ENCODE measurements at regions not wholly inside any gene's neighbourhood (a gene's known extent, or its start where the extent isn't known, plus 50 kb on each side); places are given as distances from the start of the nearest gene placed in this dataset.

- Histone ChIP-seq H3K4me3 (ENCODE audit: low read depth, low read length) (no peak overlapping the region), H3K27me3 (ENCODE audit: control insufficient read depth, insufficient read depth, low read length) (no peaks in the 10 kb centered on the region), H3K36me3 (ENCODE audit: control insufficient read depth, insufficient read depth, low read length) (no peaks in the 10 kb centered on the region)
- no peak for TF ChIP-seq CTCF (IDR thresholded peaks at IDR 0.05; ENCODE audit: insufficient read depth, low read length, poor library complexity, severe bottlenecking)
- no peak for DNase-seq (ENCODE audit: low read depth)
These were observed 1097.7 kb upstream of the CELF4 start for GRCh38 chr18:38663270-38663669.

GRCh38 chr18:38654946-38655345, 1089.3 kb upstream of the CELF4 start:
- Histone ChIP-seq H3K27me3 (ENCODE audit: control insufficient read depth, insufficient read depth, low read length) (no peaks in the 10 kb centered on the region), H3K36me3 (ENCODE audit: control insufficient read depth, insufficient read depth, low read length) (no peaks in the 10 kb centered on the region), H3K4me3 (ENCODE audit: low read depth, low read length) (no peak overlapping the region)
- DNase-seq (ENCODE audit: low read depth), result no peak
- no peak for TF ChIP-seq CTCF (IDR thresholded peaks at IDR 0.05; ENCODE audit: insufficient read depth, low read length, poor library complexity, severe bottlenecking)

GRCh38 chr18:38651736-38652135, 1086.1 kb upstream of the CELF4 start:
- no peak for TF ChIP-seq CTCF (IDR thresholded peaks at IDR 0.05; ENCODE audit: insufficient read depth, low read length, poor library complexity, severe bottlenecking)

GRCh38 chr18:38648179-38648578, 1082.6 kb upstream of the CELF4 start:
- no peak for DNase-seq (ENCODE audit: low read depth)
- TF ChIP-seq CTCF (IDR thresholded peaks at IDR 0.05; ENCODE audit: insufficient read depth, low read length, poor library complexity, severe bottlenecking), result no peak
- no peaks in the 10 kb centered on the region for H3K27me3 ChIP-seq (ENCODE audit: control insufficient read depth, insufficient read depth, low read length)
- H3K36me3 ChIP-seq (ENCODE audit: control insufficient read depth, insufficient read depth, low read length), result no peaks in the 10 kb centered on the region
- no peak overlapping the region for H3K4me3 ChIP-seq (ENCODE audit: low read depth, low read length)

More at GRCh38 chr18:38651736-38652135, 1086.1 kb upstream of the CELF4 start:
- Histone ChIP-seq H3K4me3 (ENCODE audit: low read depth, low read length) (no peak overlapping the region), H3K27me3 (ENCODE audit: control insufficient read depth, insufficient read depth, low read length) (no peaks in the 10 kb centered on the region), H3K36me3 (ENCODE audit: control insufficient read depth, insufficient read depth, low read length) (no peaks in the 10 kb centered on the region)
- no peak for DNase-seq (ENCODE audit: low read depth)

- H3K4me3 ChIP-seq (ENCODE audit: low read depth, low read length), result no peak overlapping the region
- TF ChIP-seq CTCF (IDR thresholded peaks at IDR 0.05; ENCODE audit: insufficient read depth, low read length, poor library complexity, severe bottlenecking), result no peak
- no peaks in the 10 kb centered on the region for H3K36me3 ChIP-seq (ENCODE audit: control insufficient read depth, insufficient read depth, low read length)
- DNase-seq (ENCODE audit: low read depth), result no peak
- no peaks in the 10 kb centered on the region for H3K27me3 ChIP-seq (ENCODE audit: control insufficient read depth, insufficient read depth, low read length)
These were observed 1080.7 kb upstream of the CELF4 start for GRCh38 chr18:38646296-38646695.

GRCh38 chr18:38644875-38645641, 1079.5 kb upstream of the CELF4 start:
- DNase-seq (ENCODE audit: low read depth), result no peak
- no peaks in the 10 kb centered on the region for H3K27me3 ChIP-seq (ENCODE audit: control insufficient read depth, insufficient read depth, low read length)
- H3K4me3 ChIP-seq (ENCODE audit: low read depth, low read length), result no peak overlapping the region
- no peaks in the 10 kb centered on the region for H3K36me3 ChIP-seq (ENCODE audit: control insufficient read depth, insufficient read depth, low read length)
- TF ChIP-seq CTCF (IDR thresholded peaks at IDR 0.05; ENCODE audit: insufficient read depth, low read length, poor library complexity, severe bottlenecking), result no peak

Data from kidney epithelial cell (primary cell).